SK-N-SH (cell line): ENCODE measurements at regions not wholly inside any gene's neighbourhood (a gene's known extent, or its start where the extent isn't known, plus 50 kb on each side); places are given as distances from the start of the nearest gene placed in this dataset.

Source experiments
- CTCF ChIA-PET: fragments of 300-600, 350-600 bp; formaldehyde crosslinking; extraction: SDS; loops from one replicate; lab custom pipeline; 2021; lab: Yijun Ruan, JAX
- POLR2A ChIA-PET: fragments of 350-600 bp; sonication (Branson Sonifier 250); formaldehyde crosslinking; extraction: SDS; loops from one replicate; lab custom pipeline; 2020; ENCODE audit warnings: antibody characterized with exemption, inconsistent platforms; lab: Yijun Ruan, JAX
- DNase-seq: peaks from one replicate; pipeline ENCODE4 v3.0.0; 2012
- H2AFZ ChIP-seq: fragments of 200-600 bp; sonication (generic); 2 replicates; pipeline ENCODE4 v1.8.1; 2016; ENCODE audit warnings: antibody characterized with exemption, mild to moderate bottlenecking, low read depth
- H3F3A ChIP-seq: fragments of 200-600 bp; sonication (generic); replicated peaks from 2 replicates; pipeline ENCODE3; 2016; ENCODE audit warnings: antibody characterized with exemption, mild to moderate bottlenecking; ENCODE audit not compliant: insufficient read depth
- H3K27ac ChIP-seq, 2 experiments: fragments of 200-500 bp in 1 of 2; fragments of 200-600 bp in 1 of 2; sonication (Bioruptor generic) in 1 of 2; sonication (generic), shearing (Covaris generic) in 1 of 2; 2 replicates each; pipeline versions ENCODE4 v1.5.1 to v1.6.1; 2014 to 2016; ENCODE audit warnings: low read depth in 2 of 2, inconsistent platforms in 1 of 2, low read length in 1 of 2, mild to moderate bottlenecking in 1 of 2, mixed read lengths in 1 of 2
- H3K27me3 ChIP-seq: fragments of 200-600 bp; sonication (generic), shearing (Covaris generic); 2 replicates; pipeline ENCODE4 v1.6.1; 2016; ENCODE audit warnings: mixed run types; ENCODE audit not compliant: insufficient read depth
- H3K36me3 ChIP-seq, 2 experiments: fragments of 200-500 bp in 1 of 2; fragments of 200-600 bp in 1 of 2; sonication (Bioruptor generic) in 1 of 2; sonication (generic) in 1 of 2; replicated peaks in 1 of 2; 2 replicates each; pipeline versions ENCODE3 to v1.5.1; 2014 to 2016; ENCODE audit warnings: low read length in 1 of 2, mild to moderate bottlenecking in 1 of 2; ENCODE audit not compliant: insufficient read depth in 2 of 2, control insufficient read depth in 1 of 2
- H3K4me1 ChIP-seq, 2 experiments: fragments of 200-500 bp in 1 of 2; fragments of 200-600 bp in 1 of 2; sonication (Bioruptor generic) in 1 of 2; sonication (generic), shearing (Covaris generic) in 1 of 2; 2 replicates each; pipeline versions ENCODE4 v1.5.1 to v1.6.1; 2014 to 2016; ENCODE audit warnings: low read depth in 1 of 2, low read length in 1 of 2, mixed run types in 1 of 2; ENCODE audit not compliant: insufficient read depth in 2 of 2, control insufficient read depth in 1 of 2
- H3K4me2 ChIP-seq: fragments of 200-600 bp; sonication (generic), shearing (Covaris generic); 2 replicates; pipeline ENCODE4 v1.6.1; 2017; ENCODE audit warnings: mixed run types
- H3K4me3 ChIP-seq, 2 experiments: fragments of 200-500 bp in 1 of 2; fragments of 200-600 bp in 1 of 2; sonication (Bioruptor generic) in 1 of 2; sonication (generic), shearing (Covaris generic) in 1 of 2; 2 replicates each; pipeline versions ENCODE4 v1.5.1 to v1.8.1; 2014 to 2016; ENCODE audit warnings: low read depth in 2 of 2, inconsistent platforms in 1 of 2, low read length in 1 of 2, mild to moderate bottlenecking in 1 of 2, mixed read lengths in 1 of 2, moderate library complexity in 1 of 2
- H3K79me2 ChIP-seq: fragments of 200-600 bp; sonication (generic); 2 replicates; pipeline ENCODE4 v1.8.1; 2017; ENCODE audit warnings: mild to moderate bottlenecking; ENCODE audit not compliant: insufficient read depth
- H3K9ac ChIP-seq: fragments of 200-600 bp; sonication (generic); 2 replicates; pipeline ENCODE4 v1.6.1; 2017; ENCODE audit warnings: mixed run types
- H3K9me2 ChIP-seq: fragments of 200-600 bp; sonication (generic); 2 replicates; pipeline ENCODE4 v1.6.1; 2017; ENCODE audit warnings: mixed run types
- H3K9me3 ChIP-seq: fragments of 200-600 bp; sonication (generic); 2 replicates; pipeline ENCODE4 v1.6.1; 2017; ENCODE audit warnings: mixed run types, mild to moderate bottlenecking, moderate library complexity
- H4K20me1 ChIP-seq: fragments of 200-600 bp; sonication (generic); 2 replicates; pipeline ENCODE4 v1.6.1; 2017; ENCODE audit warnings: mild to moderate bottlenecking, mixed run types; ENCODE audit not compliant: insufficient read depth
- EP300 ChIP-seq, 2 experiments: IDR thresholded peaks; 2 replicates each; pipeline versions ENCODE4 v1.4.0 to v1.6.1; 2012; ENCODE audit warnings: borderline replicate concordance in 1 of 2, low read depth in 1 of 2, low read length in 1 of 2
- FOSL2 ChIP-seq: IDR thresholded peaks from 2 replicates; pipeline ENCODE4 v1.4.0; 2012; ENCODE audit warnings: low read depth, mild to moderate bottlenecking, moderate library complexity, borderline replicate concordance
- FOXM1 ChIP-seq: IDR thresholded peaks from 2 replicates; pipeline ENCODE4 v1.4.0; 2012; ENCODE audit warnings: low read depth, mild to moderate bottlenecking
- PBX3 ChIP-seq: IDR thresholded peaks from 2 replicates; pipeline ENCODE4; 2012
- RAD21 ChIP-seq: IDR thresholded peaks from 2 replicates; pipeline ENCODE4 v1.6.1; 2012; ENCODE audit warnings: mild to moderate bottlenecking, low read length
- SMC3 ChIP-seq: IDR thresholded peaks from 2 replicates; pipeline ENCODE4 v1.6.1; 2012; ENCODE audit warnings: low read depth, low read length, improper control_type of control experiment
- TAF1 ChIP-seq: IDR thresholded peaks from 2 replicates; pipeline ENCODE4 v1.6.1; 2012; ENCODE audit warnings: low read depth, mild to moderate bottlenecking, low read length, moderate library complexity, borderline replicate concordance
- TCF12 ChIP-seq: IDR thresholded peaks from 2 replicates; pipeline ENCODE4 v1.4.0; 2012
- WGBS: methylation state at CpG from one replicate; pipeline ENCODE4 v1.1.6; 2017; ENCODE audit warnings: low lambda C conversion rate; 5-methylcytosine and 5-hydroxymethylcytosine counted together
- TF ChIP-seq, protein P1 (sequence below): IDR thresholded peaks from 2 replicates; pipeline ENCODE4 v1.4.0; 2012; ENCODE audit warnings: low read depth
- TF ChIP-seq, protein P2 (sequence below): fragments of 200-600 bp; sonication (generic); IDR thresholded peaks from 2 replicates; pipeline ENCODE4 v1.6.1; 2017; ENCODE audit warnings: antibody characterized with exemption, mild to moderate bottlenecking, moderate library complexity

GRCh38 chr1:78836726-78837125, 169.8 kb downstream of the ADGRL4 start:
- no peak overlapping the region for H3K4me3 ChIP-seq
- H3K4me1 ChIP-seq: peaks cover 5 to 39% of the 10 kb centered on the region in 2 experiments
- H3K36me3 ChIP-seq: no peaks in the 10 kb centered on the region
- ChIA-PET POLR2A (no interaction called here), CTCF (interaction anchor here (0.6 to 1.0 kb wide), 2 partner anchors 35 to 733 kb away, joined by 3 read pairs; no protein-coding TSS in a partner anchor)
- H3K9me3 ChIP-seq: no peaks in the 10 kb centered on the region
- H3K9ac ChIP-seq: no peak overlapping the region
- no peaks in the 10 kb centered on the region for H3K79me2 ChIP-seq
- H3K27ac ChIP-seq: no peak overlapping the region
- DNase-seq: no peak
- H3K9me2 ChIP-seq: no peaks in the 10 kb centered on the region
- peak overlapping the region; percentile 10; the same call in 1 of the 2 replicates for H2AFZ ChIP-seq
- TF ChIP-seq EP300 (IDR thresholded peaks at IDR 0.05; ENCODE audit: borderline replicate concordance in 1 of 2, low read depth in 1 of 2, low read length in 1 of 2) (no peak), FOXM1 (no peak), TAF1 (no peak)
- TF ChIP-seq, protein P1, sequence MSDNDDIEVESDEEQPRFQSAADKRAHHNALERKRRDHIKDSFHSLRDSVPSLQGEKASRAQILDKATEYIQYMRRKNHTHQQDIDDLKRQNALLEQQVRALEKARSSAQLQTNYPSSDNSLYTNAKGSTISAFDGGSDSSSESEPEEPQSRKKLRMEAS: no peak
- peaks cover 55% of the 10 kb centered on the region for H3F3A ChIP-seq
- no peaks in the 10 kb centered on the region for H3K27me3 ChIP-seq
- H3K4me2 ChIP-seq: peak overlapping the region; percentile 11; the same call in 1 of the 2 replicates
- H4K20me1 ChIP-seq: no peaks in the 10 kb centered on the region

- Histone ChIP-seq H3K36me3 (no peaks in the 10 kb centered on the region), H3K9me2 (no peaks in the 10 kb centered on the region), H3K79me2 (no peaks in the 10 kb centered on the region), H3K4me3 (0 out of 4 replicates have a peak overlapping the region, but pooled peaks of 1 of the 2 experiments have one; percentile 32), H3K9me3 (no peaks in the 10 kb centered on the region), H3F3A (peaks cover 54% of the 10 kb centered on the region), H3K9ac (peak overlapping the region; percentile 36; the same call in 1 of the 2 replicates), H3K4me1 (peaks cover 5 to 29% of the 10 kb centered on the region in 2 experiments; a peak in 3 of 4 replicates), H4K20me1 (no peaks in the 10 kb centered on the region), H3K27me3 (no peaks in the 10 kb centered on the region), H3K4me2 (peak overlapping the region; percentile 82), H2AFZ (peak overlapping the region; percentile 71), H3K27ac (peak overlapping the region; percentile 32 to 90; a peak in 2 of 4 replicates)
- POLR2A ChIA-PET: no interaction called here
- WGBS: 40% methylated on average over 2 of the region's 2 CpGs
- CTCF ChIA-PET: interaction anchor here (0.5 to 3.3 kb wide), 22 partner anchors 11 to 887 kb away, joined by 3 to 16 read pairs (median 4); no protein-coding TSS in a partner anchor
- TF ChIP-seq, protein P2, sequence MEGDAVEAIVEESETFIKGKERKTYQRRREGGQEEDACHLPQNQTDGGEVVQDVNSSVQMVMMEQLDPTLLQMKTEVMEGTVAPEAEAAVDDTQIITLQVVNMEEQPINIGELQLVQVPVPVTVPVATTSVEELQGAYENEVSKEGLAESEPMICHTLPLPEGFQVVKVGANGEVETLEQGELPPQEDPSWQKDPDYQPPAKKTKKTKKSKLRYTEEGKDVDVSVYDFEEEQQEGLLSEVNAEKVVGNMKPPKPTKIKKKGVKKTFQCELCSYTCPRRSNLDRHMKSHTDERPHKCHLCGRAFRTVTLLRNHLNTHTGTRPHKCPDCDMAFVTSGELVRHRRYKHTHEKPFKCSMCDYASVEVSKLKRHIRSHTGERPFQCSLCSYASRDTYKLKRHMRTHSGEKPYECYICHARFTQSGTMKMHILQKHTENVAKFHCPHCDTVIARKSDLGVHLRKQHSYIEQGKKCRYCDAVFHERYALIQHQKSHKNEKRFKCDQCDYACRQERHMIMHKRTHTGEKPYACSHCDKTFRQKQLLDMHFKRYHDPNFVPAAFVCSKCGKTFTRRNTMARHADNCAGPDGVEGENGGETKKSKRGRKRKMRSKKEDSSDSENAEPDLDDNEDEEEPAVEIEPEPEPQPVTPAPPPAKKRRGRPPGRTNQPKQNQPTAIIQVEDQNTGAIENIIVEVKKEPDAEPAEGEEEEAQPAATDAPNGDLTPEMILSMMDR: peak; percentile 87
- no peak for TF ChIP-seq TCF12
- TF ChIP-seq SMC3: peak; percentile 60
- no peak for TF ChIP-seq FOSL2
- peak; percentile 84 for TF ChIP-seq RAD21
- TF ChIP-seq PBX3: peak; percentile 68; the same call in 1 of the 2 replicates
- DNase-seq: peak; percentile 40
Measured at GRCh38 chr1:78839704-78840277, 166.7 kb downstream of the ADGRL4 start.
